Dendritic cell treated with granulocyte-macrophage colony-stimulating factor and Interleukin-4, amounts not matched to agents 40 ng/mL and 50 ng/mL, for 4 days (primary cell): ENCODE measurements at regions not wholly inside any gene's neighbourhood (a gene's known extent, or its start where the extent isn't known, plus 50 kb on each side); places are given as distances from the start of the nearest gene placed in this dataset.

Experiments
- H3K27ac Mint-ChIP-seq: one replicate; pipeline ENCODE4 v1.8.0; 2022; ENCODE audit warnings: mild to moderate bottlenecking, mixed read lengths
- H3K27me3 Mint-ChIP-seq: one replicate; pipeline ENCODE4 v1.8.0; 2022; ENCODE audit warnings: mild to moderate bottlenecking, mixed read lengths
- H3K36me3 Mint-ChIP-seq: one replicate; pipeline ENCODE4 v1.8.0; 2022; ENCODE audit warnings: low read depth, mixed read lengths
- H3K4me1 Mint-ChIP-seq: one replicate; pipeline ENCODE4 v1.8.0; 2022; ENCODE audit warnings: low read depth, mixed read lengths
- H3K4me3 Mint-ChIP-seq: one replicate; pipeline ENCODE4 v1.8.0; 2022; ENCODE audit warnings: mild to moderate bottlenecking, moderate library complexity, mixed read lengths
- H3K9me3 Mint-ChIP-seq: one replicate; pipeline ENCODE4 v1.8.0; 2022; ENCODE audit warnings: mixed read lengths
- intact Hi-C: fragments of 100-400 bp; cut with micrococcal nuclease; formaldehyde crosslinking; loops from one replicate; pipeline ENCODE4 v1.15.0; 2022

- H3K4me3 Mint-ChIP-seq = no peak overlapping the region
- H3K4me1 Mint-ChIP-seq = no peaks in the 10 kb centered on the region
These were observed 133.5 kb downstream of the ZNF621 start for GRCh38 chr3:40658305-40658704.

GRCh38 chr3:40660554-40660953 lies 135.8 kb downstream of the ZNF621 start:
- Mint-ChIP-seq H3K9me3 (no peaks in the 10 kb centered on the region), H3K27ac (no peak overlapping the region), H3K36me3 (no peaks in the 10 kb centered on the region), H3K4me3 (no peak overlapping the region), H3K4me1 (no peaks in the 10 kb centered on the region), H3K27me3 (no peaks in the 10 kb centered on the region)
- intact Hi-C loops = no loop called here

More at GRCh38 chr3:40658305-40658704, 133.5 kb downstream of the ZNF621 start:
- Mint-ChIP-seq H3K9me3 (no peaks in the 10 kb centered on the region), H3K27ac (no peak overlapping the region), H3K36me3 (no peaks in the 10 kb centered on the region), H3K27me3 (no peaks in the 10 kb centered on the region)
- intact Hi-C loops = no loop called here

GRCh38 chr3:40661284-40661683 lies 136.5 kb downstream of the ZNF621 start:
- Mint-ChIP-seq H3K4me1 (no peaks in the 10 kb centered on the region), H3K9me3 (no peaks in the 10 kb centered on the region), H3K27me3 (no peaks in the 10 kb centered on the region), H3K36me3 (no peaks in the 10 kb centered on the region), H3K4me3 (no peak overlapping the region), H3K27ac (no peak overlapping the region)
- intact Hi-C loops = no loop called here

GRCh38 chr3:40663280-40663679 lies 138.5 kb downstream of the ZNF621 start:
- H3K27me3 Mint-ChIP-seq = no peaks in the 10 kb centered on the region
- no peaks in the 10 kb centered on the region for H3K4me1 Mint-ChIP-seq
- intact Hi-C loops = no loop called here
- H3K27ac Mint-ChIP-seq = no peak overlapping the region
- H3K4me3 Mint-ChIP-seq = no peak overlapping the region
- no peaks in the 10 kb centered on the region for H3K36me3 Mint-ChIP-seq
- no peaks in the 10 kb centered on the region for H3K9me3 Mint-ChIP-seq

- intact Hi-C loops = no loop called here
- Mint-ChIP-seq H3K4me3 (no peak overlapping the region), H3K27me3 (no peaks in the 10 kb centered on the region), H3K36me3 (no peaks in the 10 kb centered on the region), H3K4me1 (no peaks in the 10 kb centered on the region), H3K9me3 (peaks cover 7% of the 10 kb centered on the region), H3K27ac (no peak overlapping the region)
These were observed 144.4 kb downstream of the ZNF621 start for GRCh38 chr3:40669176-40669575.

GRCh38 chr3:40672861-40673260 lies 148.1 kb downstream of the ZNF621 start:
- Mint-ChIP-seq H3K4me3 (no peak overlapping the region), H3K4me1 (no peaks in the 10 kb centered on the region), H3K27ac (no peak overlapping the region), H3K9me3 (peaks cover 23% of the 10 kb centered on the region), H3K27me3 (no peaks in the 10 kb centered on the region), H3K36me3 (no peaks in the 10 kb centered on the region)
- intact Hi-C loops = no loop called here

GRCh38 chr3:40677321-40677720 lies 152.6 kb downstream of the ZNF621 start:
- Mint-ChIP-seq H3K9me3 (peaks cover 23% of the 10 kb centered on the region), H3K4me3 (no peak overlapping the region), H3K27me3 (no peaks in the 10 kb centered on the region), H3K27ac (no peak overlapping the region), H3K4me1 (no peaks in the 10 kb centered on the region), H3K36me3 (no peaks in the 10 kb centered on the region)
- intact Hi-C loops = no loop called here

GRCh38 chr3:40677749-40678148 lies 153.0 kb downstream of the ZNF621 start:
- intact Hi-C loops = no loop called here
- H3K27ac Mint-ChIP-seq = no peak overlapping the region
- H3K27me3 Mint-ChIP-seq = no peaks in the 10 kb centered on the region
- H3K9me3 Mint-ChIP-seq = peaks cover 23% of the 10 kb centered on the region
- H3K4me1 Mint-ChIP-seq = no peaks in the 10 kb centered on the region
- no peaks in the 10 kb centered on the region for H3K36me3 Mint-ChIP-seq
- H3K4me3 Mint-ChIP-seq = no peak overlapping the region

- Mint-ChIP-seq H3K4me1 (no peaks in the 10 kb centered on the region), H3K4me3 (no peak overlapping the region), H3K36me3 (no peaks in the 10 kb centered on the region), H3K27me3 (no peaks in the 10 kb centered on the region), H3K9me3 (peaks cover 14% of the 10 kb centered on the region), H3K27ac (no peak overlapping the region)
- intact Hi-C loops = no loop called here
These were observed 154.5 kb downstream of the ZNF621 start for GRCh38 chr3:40679290-40679689.

GRCh38 chr3:40680685-40681657 lies 156.2 kb downstream of the ZNF621 start:
- no peaks in the 10 kb centered on the region for H3K4me1 Mint-ChIP-seq
- H3K4me3 Mint-ChIP-seq = no peak overlapping the region
- no peak overlapping the region for H3K27ac Mint-ChIP-seq
- intact Hi-C loops = no loop called here
- H3K36me3 Mint-ChIP-seq = no peaks in the 10 kb centered on the region
- no peaks in the 10 kb centered on the region for H3K27me3 Mint-ChIP-seq
- H3K9me3 Mint-ChIP-seq = no peaks in the 10 kb centered on the region

GRCh38 chr3:40681658-40682055 lies 156.9 kb downstream of the ZNF621 start:
- H3K27ac Mint-ChIP-seq = no peak overlapping the region
- no peak overlapping the region for H3K4me3 Mint-ChIP-seq

GRCh38 chr3:40689837-40690236 lies 165.1 kb downstream of the ZNF621 start:
- Mint-ChIP-seq H3K4me1 (peaks cover 25% of the 10 kb centered on the region), H3K36me3 (no peaks in the 10 kb centered on the region), H3K9me3 (no peaks in the 10 kb centered on the region), H3K27me3 (peaks cover 4% of the 10 kb centered on the region), H3K27ac (no peak overlapping the region), H3K4me3 (no peak overlapping the region)
- intact Hi-C loops = no loop called here

More at GRCh38 chr3:40681658-40682055, 156.9 kb downstream of the ZNF621 start:
- intact Hi-C loops = no loop called here
- no peaks in the 10 kb centered on the region for H3K27me3 Mint-ChIP-seq
- H3K9me3 Mint-ChIP-seq = no peaks in the 10 kb centered on the region
- H3K36me3 Mint-ChIP-seq = no peaks in the 10 kb centered on the region
- H3K4me1 Mint-ChIP-seq = no peaks in the 10 kb centered on the region

- H3K9me3 Mint-ChIP-seq = no peaks in the 10 kb centered on the region
These were observed 166.1 kb downstream of the ZNF621 start for GRCh38 chr3:40690749-40691451.

GRCh38 chr3:40691452-40691861 lies 166.7 kb downstream of the ZNF621 start:
- Mint-ChIP-seq H3K36me3 (no peaks in the 10 kb centered on the region), H3K27me3 (peaks cover 4% of the 10 kb centered on the region), H3K27ac (no peak overlapping the region), H3K4me1 (peaks cover 34% of the 10 kb centered on the region), H3K9me3 (no peaks in the 10 kb centered on the region), H3K4me3 (no peak overlapping the region)
- intact Hi-C loops = no loop called here

More at GRCh38 chr3:40690749-40691451, 166.1 kb downstream of the ZNF621 start:
- Mint-ChIP-seq H3K4me1 (peaks cover 32% of the 10 kb centered on the region), H3K27me3 (peaks cover 4% of the 10 kb centered on the region), H3K36me3 (no peaks in the 10 kb centered on the region), H3K27ac (no peak overlapping the region), H3K4me3 (no peak overlapping the region)
- intact Hi-C loops = no loop called here
